HepG2 (cell line): ENCODE measurements at regions not wholly inside any gene's neighbourhood (a gene's known extent, or its start where the extent isn't known, plus 50 kb on each side); places are given as distances from the start of the nearest gene placed in this dataset.

Experiments
- ATAC-seq: fragments of 200-7000 bp; cut with Tn5 transposase; 3 replicates; pipeline ENCODE4 v1.9.1; 2020; ENCODE audit warnings: mild to moderate bottlenecking, moderate library complexity
- BruUV-seq: library from RNA; stranded (reverse); fragments of 400-500 nt; replicated peaks from 2 replicates; lab custom pipeline; 2021; lab: Mats Ljungman, UMichigan
- CTCF ChIA-PET: fragments of 300-600 bp; formaldehyde crosslinking; extraction: SDS; loops from one replicate; lab custom pipeline; 2021; ENCODE audit warnings: low total read pairs, inconsistent platforms, low intra/inter-chr PET ratio; lab: Yijun Ruan, JAX
- POLR2A ChIA-PET: fragments of 350-600 bp; sonication (Branson Sonifier 250); formaldehyde crosslinking; loops from one replicate; lab custom pipeline; 2020; ENCODE audit warnings: antibody characterized with exemption, inconsistent platforms; lab: Yijun Ruan, JAX
- DNase-seq: peaks from one replicate; pipeline ENCODE4 v3.0.0-alpha.2; 2015; ENCODE audit warnings: low spot score
- FAIRE-seq: peaks from 3 replicates; lab custom pipeline; 2011; peaks lifted over from hg19 to GRCh38; lab: Jason Lieb, UNC
- H2AFZ ChIP-seq: one replicate; pipeline ENCODE4 v1.6.1; 2011; ENCODE audit warnings: low read length, inconsistent platforms
- H3K27ac ChIP-seq: fragments of 300-600 bp; 3 replicates; pipeline ENCODE4 v1.8.0; 2011; ENCODE audit warnings: mixed run types, mild to moderate bottlenecking, mixed read lengths, low read length, inconsistent platforms; ENCODE audit not compliant: insufficient read depth; ENCODE audit errors: extremely low read length
- H3K27me3 ChIP-seq, 2 experiments: fragments of 200-600 bp in 1 of 2; 2 replicates in 1 of 2; 3 replicates in 1 of 2; pipeline versions ENCODE4 v1.6.0 to v1.8.0; 2011; ENCODE audit warnings: low read length in 2 of 2, mild to moderate bottlenecking in 2 of 2, moderate library complexity in 2 of 2, inconsistent platforms in 1 of 2; ENCODE audit not compliant: insufficient read depth in 2 of 2, control insufficient read depth in 1 of 2
- H3K36me3 ChIP-seq, 2 experiments: fragments of 200-600 bp in 1 of 2; replicated peaks in 1 of 2; 2 replicates in 1 of 2; 3 replicates in 1 of 2; pipeline versions ENCODE4 v1.5.1 to v1.8.0; 2011; ENCODE audit warnings: low read length in 2 of 2, inconsistent platforms in 1 of 2; ENCODE audit not compliant: insufficient read depth in 2 of 2, control insufficient read depth in 1 of 2
- H3K4me1 ChIP-seq: 2 replicates; pipeline ENCODE4 v1.5.1; 2012; ENCODE audit warnings: low read length, inconsistent platforms; ENCODE audit not compliant: insufficient read depth
- H3K4me2 ChIP-seq: 2 replicates; pipeline ENCODE4 v1.6.0; 2011; ENCODE audit warnings: low read depth, low read length, inconsistent platforms
- H3K4me3 ChIP-seq, 3 experiments: fragments of 200-600 bp in 1 of 3; sonication (generic), shearing (Covaris generic) in 1 of 3; replicated peaks in 1 of 3; 2 replicates each; pipeline ENCODE4 v1.5.1; 2011 to 2016; ENCODE audit warnings: low read length in 3 of 3, inconsistent platforms in 2 of 3, low read depth in 2 of 3, mild to moderate bottlenecking in 2 of 3, control low read depth in 1 of 3, mixed read lengths in 1 of 3; ENCODE audit not compliant: insufficient read depth in 1 of 3
- H3K79me2 ChIP-seq: one replicate; pipeline ENCODE4 v1.6.1; 2011; ENCODE audit warnings: low read length, inconsistent platforms; ENCODE audit not compliant: insufficient read depth
- H3K9ac ChIP-seq: 2 replicates; pipeline ENCODE4 v1.6.0; 2011; ENCODE audit warnings: mild to moderate bottlenecking, low read depth, low read length, inconsistent platforms; ENCODE audit not compliant: insufficient read depth
- H3K9me3 ChIP-seq: 2 replicates; pipeline ENCODE4 v1.5.1; 2012; ENCODE audit warnings: mild to moderate bottlenecking, low read length
- H4K20me1 ChIP-seq: 2 replicates; pipeline ENCODE4 v1.6.0; 2011; ENCODE audit warnings: inconsistent platforms, mild to moderate bottlenecking, low read length, moderate library complexity; ENCODE audit not compliant: insufficient read depth
- AHR ChIP-seq: IDR thresholded peaks from 2 replicates; pipeline ENCODE4 v1.6.1; 2018; ENCODE audit warnings: missing genetic modification reagents, missing compliant biosample characterization
- HBP1 ChIP-seq: IDR thresholded peaks from 2 replicates; pipeline ENCODE4 v1.6.1; 2016; ENCODE audit warnings: low read depth, control low read depth
- KMT2B ChIP-seq: IDR thresholded peaks from 2 replicates; pipeline ENCODE4 v1.6.1; 2016; ENCODE audit warnings: missing genetic modification reagents, missing compliant biosample characterization
- MYC ChIP-seq: sonication (generic); formaldehyde crosslinking; IDR thresholded peaks from 2 replicates; pipeline ENCODE4 v1.9.0; 2021; ENCODE audit warnings: missing genetic modification reagents, borderline replicate concordance
- NCOR1 ChIP-seq: fragments of 200-600 bp; sonication (generic); IDR thresholded peaks from 2 replicates; pipeline ENCODE4 v1.7.0; 2017; ENCODE audit warnings: antibody characterized with exemption, low read length, borderline replicate concordance
- POLR2A ChIP-seq, 2 experiments: IDR thresholded peaks; 2 replicates each; pipeline ENCODE4 v1.6.1; 2011; ENCODE audit warnings: low read depth in 2 of 2, low read length in 2 of 2, mild to moderate bottlenecking in 1 of 2, moderate library complexity in 1 of 2; ENCODE audit not compliant: insufficient read depth in 1 of 2
- SAP130 ChIP-seq: IDR thresholded peaks from 2 replicates; pipeline ENCODE4 v1.6.1; 2016; ENCODE audit warnings: low read depth
- SNAPC5 ChIP-seq: sonication (generic); formaldehyde crosslinking; IDR thresholded peaks from 2 replicates; pipeline ENCODE4 v1.8.1; 2023; ENCODE audit warnings: mild to moderate bottlenecking, missing genetic modification reagents, borderline replicate concordance
- TRIM22 ChIP-seq: fragments of 450-650 bp; IDR thresholded peaks from 2 replicates; pipeline ENCODE4 v1.6.1; 2017
- U2AF1 ChIP-seq: fragments of 200-400 bp; formaldehyde crosslinking; optimal IDR thresholded peaks from 2 replicates; pipeline ENCODE3; 2017; ENCODE audit warnings: mild to moderate bottlenecking, low read depth, low read length
- ZNF761 ChIP-seq: sonication (generic); formaldehyde crosslinking; conservative IDR thresholded peaks from 2 replicates; pipeline ENCODE4 v1.4.0; 2020; ENCODE audit warnings: mild to moderate bottlenecking, missing genetic modification reagents
- ZNF780A ChIP-seq: sonication (generic); formaldehyde crosslinking; IDR thresholded peaks from 2 replicates; pipeline ENCODE4 v1.8.0; 2022; ENCODE audit warnings: mild to moderate bottlenecking, missing genetic modification reagents, moderate library complexity
- ZNF781 ChIP-seq: sonication (generic); formaldehyde crosslinking; IDR thresholded peaks from 2 replicates; pipeline ENCODE4 v1.5.1; 2020; ENCODE audit warnings: borderline replicate concordance, mild to moderate bottlenecking, missing genetic modification reagents; ENCODE audit errors: not compliant biosample characterization
- WGBS: methylation state at CpG from one replicate; pipeline ENCODE4 v1.1.6; 2017; ENCODE audit warnings: low lambda C conversion rate; 5-methylcytosine and 5-hydroxymethylcytosine counted together
- in situ Hi-C: cut with HindIII; loops from 2 replicates; pipeline ENCODE4 v1.10.0; 2017; ENCODE audit warnings: low pct_unique_long_range_greater_than_20kb; ENCODE audit not compliant: extremely low pct_ligation_motif_present
- intact Hi-C: fragments of 100-400 bp; cut with micrococcal nuclease; formaldehyde crosslinking; loops from one replicate; pipeline ENCODE4 v1.10.0; 2022; ENCODE audit not compliant: unreplicated experiment

- in situ Hi-C loops (no loop called here), intact Hi-C loops (no loop called here)
- no peak overlapping the region for H2AFZ ChIP-seq
- no peaks in the 10 kb centered on the region for H3K9me3 ChIP-seq
- peaks cover 5 to 6% of the 10 kb centered on the region in 2 experiments; a peak in 3 of 5 replicates for H3K27me3 ChIP-seq
- no peaks in the 10 kb centered on the region for H3K4me1 ChIP-seq
- H3K79me2 ChIP-seq: no peaks in the 10 kb centered on the region
- no peak overlapping the region for H3K4me3 ChIP-seq
- H3K27ac ChIP-seq: no peak overlapping the region
- BruUV-seq: no TSS peak
- no peak for DNase-seq
- H3K4me2 ChIP-seq: no peak overlapping the region
- H3K36me3 ChIP-seq: no peaks in the 10 kb centered on the region
- no peaks in the 10 kb centered on the region for H4K20me1 ChIP-seq
- H3K9ac ChIP-seq: no peak overlapping the region
- ChIA-PET CTCF (no interaction called here), POLR2A (no interaction called here)
- FAIRE-seq: no peak
- no peak for ATAC-seq
- WGBS: 30% methylated on average over 6 of the region's 9 CpGs
- no peak for TF ChIP-seq HBP1
- no peak for TF ChIP-seq SAP130 (CRISPR knock-in tag)
- no peak for TF ChIP-seq AHR (CRISPR knock-in tag)
- TF ChIP-seq ZNF780A (CRISPR knock-in tag): no peak
- no peak for TF ChIP-seq TRIM22
Measured at GRCh38 chr12:125434131-125434530, 368.9 kb downstream of the AACS start.

- CTCF ChIA-PET: no interaction called here
- no peaks in the 10 kb centered on the region for H3K79me2 ChIP-seq
- intact Hi-C loops: no loop called here
- no peak overlapping the region for H3K4me2 ChIP-seq
- H3K27ac ChIP-seq: no peak overlapping the region
- DNase-seq: no peak
- H3K36me3 ChIP-seq: no peaks in the 10 kb centered on the region
- peaks cover 5 to 6% of the 10 kb centered on the region in 2 experiments; a peak in 3 of 5 replicates for H3K27me3 ChIP-seq
- no peak overlapping the region for H2AFZ ChIP-seq
- ATAC-seq: no peak
- H3K4me1 ChIP-seq: no peaks in the 10 kb centered on the region
- no peak overlapping the region for H3K9ac ChIP-seq
- POLR2A ChIA-PET: no interaction called here
- no TSS peak for BruUV-seq
- H4K20me1 ChIP-seq: no peaks in the 10 kb centered on the region
- H3K9me3 ChIP-seq: no peaks in the 10 kb centered on the region
- WGBS: 32% methylated on average over 6 of the region's 8 CpGs
- no peak overlapping the region for H3K4me3 ChIP-seq
- in situ Hi-C loops: no loop called here
- FAIRE-seq: no peak
- TF ChIP-seq ZNF781 (no peak), MYC (CRISPR knock-in tag) (no peak), U2AF1 (no peak), NCOR1 (no peak), ZNF761 (no peak), SNAPC5 (CRISPR knock-in tag) (no peak), KMT2B (CRISPR knock-in tag) (no peak), POLR2A (IDR thresholded peaks at IDR 0.05; ENCODE audit: insufficient read depth in 1 of 2, low read depth in 2 of 2, low read length in 2 of 2) (no peak)
Measured at GRCh38 chr12:125434936-125435443, 369.8 kb downstream of the AACS start.
